HCT116 (cell line): ENCODE measurements at regions not wholly inside any gene's neighbourhood (a gene's known extent, or its start where the extent isn't known, plus 50 kb on each side); places are given as distances from the start of the nearest gene placed in this dataset.
"Not testable (repeated sequence)": the region's sequence is repeated elsewhere in the genome, so short reads cannot be mapped to it uniquely, and the experiment has no call there.

ENCODE experiments used
- ATAC-seq: fragments of 200-7000 bp; cut with Tn5 transposase; 2 replicates; pipeline ENCODE4 v1.9.1; 2020; ENCODE audit warnings: mild to moderate bottlenecking, moderate library complexity
- BruUV-seq: library from RNA; stranded (reverse); fragments of 400-500 nt; replicated peaks from 2 replicates; lab custom pipeline; 2021; lab: Mats Ljungman, UMichigan
- CTCF ChIA-PET: fragments of 300-600 bp; sonication (Branson Sonifier 250); formaldehyde crosslinking; loops from one replicate; lab custom pipeline; 2021; ENCODE audit warnings: antibody characterized with exemption; lab: Charles Lee
- POLR2A ChIA-PET: fragments of 300-600, 350-600 bp; sonication (Branson Sonifier 250); formaldehyde crosslinking; loops from one replicate; lab custom pipeline; 2021; ENCODE audit warnings: antibody characterized with exemption; lab: Charles Lee
- RAD21 ChIA-PET, 2 experiments: fragments of 300-600 bp; sonication (Branson Sonifier 250); formaldehyde crosslinking; loops; one replicate each; lab custom pipeline; 2023; ENCODE audit warnings: low total read pairs in 2 of 2; ENCODE audit not compliant: uncharacterized antibody in 2 of 2, unreplicated experiment in 2 of 2, low non-redundant PET in 1 of 2; lab: Charles Lee
- DNase-seq: peaks from one replicate; pipeline ENCODE4 v3.0.0-alpha.2; 2010; ENCODE audit warnings: low read depth, low spot score
- H2AFZ ChIP-seq: fragments of 200-600 bp; shearing (Covaris generic), sonication (generic); 2 replicates; pipeline ENCODE4 v1.6.1; 2017; ENCODE audit warnings: low read depth, mixed run types, mixed read lengths, antibody characterized with exemption, low read length; ENCODE audit not compliant: poor library complexity, severe bottlenecking
- H3K27ac ChIP-seq: 2 replicates; pipeline ENCODE4 v1.5.1; 2012; ENCODE audit warnings: low read depth, low read length
- H3K27me3 ChIP-seq: fragments of 200-600 bp; sonication (generic); 2 replicates; pipeline ENCODE4 v1.6.1; 2016; ENCODE audit warnings: mixed run types, low read length, mixed read lengths; ENCODE audit not compliant: insufficient read depth
- H3K36me3 ChIP-seq, 2 experiments: fragments of 200-500 bp in 1 of 2; fragments of 200-600 bp in 1 of 2; sonication (Bioruptor generic) in 1 of 2; sonication (generic) in 1 of 2; 2 replicates each; pipeline versions ENCODE4 v1.5.1 to v1.6.1; 2014 to 2016; ENCODE audit warnings: low read length in 2 of 2, inconsistent platforms in 1 of 2, mixed read lengths in 1 of 2, mixed run types in 1 of 2; ENCODE audit not compliant: insufficient read depth in 2 of 2, control insufficient read depth in 1 of 2
- H3K4me1 ChIP-seq, 2 experiments: fragments of 200-600 bp in 1 of 2; sonication (generic) in 1 of 2; 2 replicates each; pipeline versions ENCODE4 v1.5.1 to v1.6.1; 2012 to 2017; ENCODE audit warnings: low read length in 2 of 2, inconsistent platforms in 1 of 2, mild to moderate bottlenecking in 1 of 2, mixed read lengths in 1 of 2, mixed run types in 1 of 2, moderate library complexity in 1 of 2; ENCODE audit not compliant: insufficient read depth in 2 of 2, control insufficient read depth in 1 of 2
- H3K4me2 ChIP-seq: fragments of 200-600 bp; sonication (generic); 2 replicates; pipeline ENCODE4 v1.6.1; 2017; ENCODE audit warnings: mixed run types, low read length, mixed read lengths
- H3K4me3 ChIP-seq, 2 experiments: fragments of 200-600 bp in 1 of 2; sonication (generic) in 1 of 2; replicated peaks in 1 of 2; 2 replicates each; pipeline ENCODE4 v1.5.1; 2011 to 2016; ENCODE audit warnings: low read length in 2 of 2, control low read depth in 1 of 2, low read depth in 1 of 2, mild to moderate bottlenecking in 1 of 2, mixed read lengths in 1 of 2, mixed run types in 1 of 2
- H3K79me2 ChIP-seq: fragments of 200-600 bp; sonication (generic); 2 replicates; pipeline ENCODE4 v1.6.1; 2017; ENCODE audit warnings: mild to moderate bottlenecking, mixed run types, low read length, moderate library complexity, mixed read lengths; ENCODE audit not compliant: insufficient read depth
- H3K9ac ChIP-seq: fragments of 200-600 bp; sonication (generic); 2 replicates; pipeline ENCODE4 v1.6.1; 2016; ENCODE audit warnings: low read length, mixed read lengths
- H3K9me2 ChIP-seq: fragments of 200-600 bp; sonication (generic), shearing (Covaris generic); 2 replicates; pipeline ENCODE4 v1.6.1; 2017; ENCODE audit warnings: mixed run types, mild to moderate bottlenecking, moderate library complexity; ENCODE audit not compliant: insufficient read depth
- H3K9me3 ChIP-seq, 2 experiments: fragments of 200-500 bp in 1 of 2; fragments of 200-600 bp in 1 of 2; sonication (Bioruptor generic) in 1 of 2; sonication (generic) in 1 of 2; 2 replicates each; pipeline ENCODE4 v1.6.1; 2014 to 2017; ENCODE audit warnings: low read length in 2 of 2, mixed read lengths in 2 of 2, inconsistent platforms in 1 of 2, low read depth in 1 of 2, mild to moderate bottlenecking in 1 of 2, mixed run types in 1 of 2, moderate library complexity in 1 of 2; ENCODE audit not compliant: control insufficient read depth in 1 of 2, insufficient read depth in 1 of 2
- H4K20me1 ChIP-seq: fragments of 200-600 bp; sonication (generic), shearing (Covaris generic); 2 replicates; pipeline ENCODE4 v1.6.1; 2017; ENCODE audit warnings: mixed run types, mild to moderate bottlenecking, moderate library complexity; ENCODE audit not compliant: insufficient read depth
- intact Hi-C: fragments of 100-400 bp; cut with micrococcal nuclease; formaldehyde crosslinking; loops from 2 replicates; pipeline ENCODE4 v1.10.0; 2022

DNA sequence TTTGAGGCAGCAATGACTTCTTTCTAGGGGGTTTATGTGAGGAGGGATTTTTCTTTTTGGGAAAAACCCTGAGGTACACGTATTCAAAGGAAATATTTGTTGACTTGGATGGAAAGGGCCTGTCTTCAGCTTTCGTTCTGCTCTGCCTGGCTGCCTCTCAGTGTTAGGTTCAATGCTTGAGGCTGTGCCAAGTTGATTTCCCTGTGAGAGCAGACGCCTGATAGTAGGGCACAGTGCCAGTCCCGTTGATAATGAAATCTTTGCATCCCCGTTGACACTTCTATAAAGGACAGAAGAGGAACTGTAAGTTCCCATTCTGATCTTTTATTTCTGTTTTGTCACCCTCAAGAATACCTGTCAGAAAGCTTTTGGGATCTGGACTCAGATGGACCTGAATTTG lies 191.1 kb downstream of the NPIPA7 start:
- H3K4me3 ChIP-seq, H3K9ac ChIP-seq, CTCF ChIA-PET, H3K79me2 ChIP-seq, H3K9me2 ChIP-seq, DNase-seq, H3K27ac ChIP-seq, H2AFZ ChIP-seq, H3K4me1 ChIP-seq, BruUV-seq, ATAC-seq, POLR2A ChIA-PET, RAD21 ChIA-PET, H3K36me3 ChIP-seq, H3K9me3 ChIP-seq, H4K20me1 ChIP-seq, H3K27me3 ChIP-seq, intact Hi-C loops, H3K4me2 ChIP-seq: not testable (repeated sequence)

DNA sequence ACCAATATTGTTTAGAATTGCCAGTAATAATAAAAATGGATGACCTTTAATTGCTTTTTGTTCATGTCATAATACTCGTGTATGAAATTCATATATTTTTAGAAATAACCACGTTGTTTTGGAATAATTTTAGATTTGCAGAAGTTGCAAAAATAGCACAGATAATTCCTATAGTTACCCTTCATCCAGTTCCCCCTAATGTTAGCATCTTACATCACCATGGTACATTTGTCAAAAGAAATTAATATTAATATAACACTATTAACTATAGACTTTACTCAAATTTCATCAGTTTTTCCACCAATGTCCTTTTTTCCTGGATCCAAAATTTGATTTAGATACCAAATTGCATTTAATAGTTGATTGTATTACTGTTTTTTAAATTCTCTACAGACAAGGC lies 191.9 kb downstream of the NPIPA7 start:
- H3K4me2 ChIP-seq, H3K9me3 ChIP-seq, H3K79me2 ChIP-seq, RAD21 ChIA-PET, intact Hi-C loops, H3K36me3 ChIP-seq, BruUV-seq, H4K20me1 ChIP-seq, H3K27ac ChIP-seq, POLR2A ChIA-PET, H3K9me2 ChIP-seq, H3K4me3 ChIP-seq, DNase-seq, H3K4me1 ChIP-seq, CTCF ChIA-PET, H3K27me3 ChIP-seq, ATAC-seq, H2AFZ ChIP-seq, H3K9ac ChIP-seq: not testable (repeated sequence)

GRCh38 chr16:16572130-16572774 lies 193.3 kb downstream of the NPIPA7 start:
- POLR2A ChIA-PET, H2AFZ ChIP-seq, H3K36me3 ChIP-seq, H3K9me2 ChIP-seq, H3K4me2 ChIP-seq, H4K20me1 ChIP-seq, CTCF ChIA-PET, H3K79me2 ChIP-seq, H3K9ac ChIP-seq, H3K9me3 ChIP-seq, DNase-seq, H3K27me3 ChIP-seq, intact Hi-C loops, RAD21 ChIA-PET, H3K27ac ChIP-seq, H3K4me3 ChIP-seq, H3K4me1 ChIP-seq: not testable (repeated sequence)
- TSS peak; percentile 90 for BruUV-seq
- peak; percentile 49 for ATAC-seq
